ENCODE measurements at regions not wholly inside any gene's neighbourhood (a gene's known extent, or its start where the extent isn't known, plus 50 kb on each side); places are given as distances from the start of the nearest gene placed in this dataset.

- Histone ChIP-seq H3K9me3 (ENCODE audit: control insufficient read depth, insufficient read depth, low read depth, low read length) (no peaks in the 10 kb centered on the region), H3K4me1 (ENCODE audit: control insufficient read depth, insufficient read depth, low read length) (no peaks in the 10 kb centered on the region), H3K4me3 (ENCODE audit: low read depth, low read length) (no peak overlapping the region), H3K27ac (ENCODE audit: extremely low read depth, low read depth, low read length) (no peak overlapping the region), H3K36me3 (ENCODE audit: control insufficient read depth in 2 of 2, insufficient read depth in 1 of 2, low read length in 2 of 2) (no peaks in the 10 kb centered on the region)
- ChIA-PET CTCF (interaction anchor here (0.7 kb wide), 1 partner anchor 10 kb away, joined by 3 read pairs; no protein-coding TSS in a partner anchor), POLR2A (no interaction called here)
- TF ChIP-seq ZNF174 (tag by site-specific recombination; IDR thresholded peaks at IDR 0.05) (no peak), ZNF560 (tag by site-specific recombination; IDR thresholded peaks at IDR 0.05; ENCODE audit: borderline replicate concordance) (no peak), ZNF26 (tag by site-specific recombination; IDR thresholded peaks at IDR 0.05) (no peak), ZNF391 (tag by site-specific recombination; IDR thresholded peaks at IDR 0.05; ENCODE audit: borderline replicate concordance, low read depth) (no peak), ZNF341 (tag by site-specific recombination; IDR thresholded peaks at IDR 0.05; ENCODE audit: low read depth) (no peak), ZNF596 (tag by site-specific recombination; IDR thresholded peaks at IDR 0.05) (no peak), ZNF214 (tag by site-specific recombination; IDR thresholded peaks at IDR 0.05; ENCODE audit: borderline replicate concordance) (no peak), ZNF175 (tag by site-specific recombination; IDR thresholded peaks at IDR 0.05) (no peak)
These were observed 274.2 kb downstream of the CDH26 start for GRCh38 chr20:60232380-60232779.

GRCh38 chr20:60233018-60233630, 274.9 kb downstream of the CDH26 start:
- H3K36me3 ChIP-seq (ENCODE audit: control insufficient read depth in 2 of 2, insufficient read depth in 1 of 2, low read length in 2 of 2): no peaks in the 10 kb centered on the region
- ChIA-PET POLR2A (no interaction called here), CTCF (no interaction called here)
- no peaks in the 10 kb centered on the region for H3K9me3 ChIP-seq (ENCODE audit: control insufficient read depth, insufficient read depth, low read depth, low read length)
- no peaks in the 10 kb centered on the region for H3K4me1 ChIP-seq (ENCODE audit: control insufficient read depth, insufficient read depth, low read length)
- no peak for TF ChIP-seq INSM2 (tag by site-specific recombination; IDR thresholded peaks at IDR 0.05)
- no peak overlapping the region for H3K4me3 ChIP-seq (ENCODE audit: low read depth, low read length)
- no peak overlapping the region for H3K27ac ChIP-seq (ENCODE audit: extremely low read depth, low read depth, low read length)

- ChIA-PET CTCF (interaction anchor here (0.7 to 2.1 kb wide), 6 partner anchors 11 to 260 kb away, joined by 3 to 9 read pairs (median 4); no protein-coding TSS in a partner anchor), POLR2A (no interaction called here)
- H3K4me3 ChIP-seq (ENCODE audit: low read depth, low read length): no peak overlapping the region
- no peaks in the 10 kb centered on the region for H3K4me1 ChIP-seq (ENCODE audit: control insufficient read depth, insufficient read depth, low read length)
- no peaks in the 10 kb centered on the region for H3K36me3 ChIP-seq (ENCODE audit: control insufficient read depth in 2 of 2, insufficient read depth in 1 of 2, low read length in 2 of 2)
- TF ChIP-seq ZNF585B (tag by site-specific recombination; IDR thresholded peaks at IDR 0.05) (no peak), ZNF580 (tag by site-specific recombination; IDR thresholded peaks at IDR 0.05) (no peak), TRIM28 (IDR thresholded peaks at IDR 0.05; ENCODE audit: borderline replicate concordance, low read length) (no peak), ZNF600 (tag by site-specific recombination; IDR thresholded peaks at IDR 0.05) (no peak), PRDM4 (tag by site-specific recombination; IDR thresholded peaks at IDR 0.05) (no peak), ZNF350 (tag by site-specific recombination; IDR thresholded peaks at IDR 0.05) (no peak), ZNF155 (tag by site-specific recombination; IDR thresholded peaks at IDR 0.05) (no peak), ZNF223 (tag by site-specific recombination; IDR thresholded peaks at IDR 0.05) (no peak), ZBTB21 (tag by site-specific recombination; IDR thresholded peaks at IDR 0.05) (no peak), KLF16 (tag by site-specific recombination; IDR thresholded peaks at IDR 0.05) (no peak)
- no peak overlapping the region for H3K27ac ChIP-seq (ENCODE audit: extremely low read depth, low read depth, low read length)
- no peaks in the 10 kb centered on the region for H3K9me3 ChIP-seq (ENCODE audit: control insufficient read depth, insufficient read depth, low read depth, low read length)
These were observed 278.4 kb downstream of the CDH26 start for GRCh38 chr20:60236613-60237012.

Data from HEK293 (cell line).